Subcutaneous abdominal adipose tissue (tissue), 5 donors: ENCODE measurements at regions not wholly inside any gene's neighbourhood (a gene's known extent, or its start where the extent isn't known, plus 50 kb on each side); places are given as distances from the start of the nearest gene placed in this dataset.
"Not testable (repeated sequence)": the region's sequence is repeated elsewhere in the genome, so short reads cannot be mapped to it uniquely, and the experiment has no call there.

Experiments used
- H3K27ac ChIP-seq: one replicate; pipeline ENCODE4 v1.7.0; 2013; ENCODE audit warnings: low read depth, mild to moderate bottlenecking, inconsistent platforms, low read length, moderate library complexity
- H3K27me3 ChIP-seq, 5 donors: one replicate each; pipeline ENCODE4 v1.7.0; 2013; ENCODE audit warnings: low read length in 5 of 5, inconsistent platforms in 1 of 5; ENCODE audit not compliant: control insufficient read depth in 5 of 5, insufficient read depth in 4 of 5
- H3K36me3 ChIP-seq, 5 donors: one replicate each; pipeline ENCODE4 v1.7.0; 2013; ENCODE audit warnings: low read length in 5 of 5; ENCODE audit not compliant: control insufficient read depth in 5 of 5, insufficient read depth in 5 of 5
- H3K4me1 ChIP-seq, 5 donors: one replicate each; pipeline ENCODE4 v1.7.0; 2013; ENCODE audit warnings: low read length in 5 of 5, mild to moderate bottlenecking in 3 of 5, moderate library complexity in 1 of 5; ENCODE audit not compliant: control insufficient read depth in 5 of 5, insufficient read depth in 5 of 5
- H3K4me3 ChIP-seq, 5 donors: one replicate each; pipeline ENCODE4 v1.7.0; 2013; ENCODE audit warnings: low read length in 5 of 5, low read depth in 1 of 5
- H3K9ac ChIP-seq, 5 donors: one replicate each; pipeline ENCODE4 v1.7.0; 2013; ENCODE audit warnings: low read length in 5 of 5, mild to moderate bottlenecking in 4 of 5, moderate library complexity in 3 of 5
- H3K9me3 ChIP-seq, 5 donors: one replicate each; pipeline ENCODE4 v1.7.0; 2013; ENCODE audit warnings: low read length in 5 of 5; ENCODE audit not compliant: control insufficient read depth in 5 of 5
- donor health status: healthy.
- donor health status: healthy.
- donor health status: healthy.
- donor health status: healthy.
- donor health status: healthy.

DNA sequence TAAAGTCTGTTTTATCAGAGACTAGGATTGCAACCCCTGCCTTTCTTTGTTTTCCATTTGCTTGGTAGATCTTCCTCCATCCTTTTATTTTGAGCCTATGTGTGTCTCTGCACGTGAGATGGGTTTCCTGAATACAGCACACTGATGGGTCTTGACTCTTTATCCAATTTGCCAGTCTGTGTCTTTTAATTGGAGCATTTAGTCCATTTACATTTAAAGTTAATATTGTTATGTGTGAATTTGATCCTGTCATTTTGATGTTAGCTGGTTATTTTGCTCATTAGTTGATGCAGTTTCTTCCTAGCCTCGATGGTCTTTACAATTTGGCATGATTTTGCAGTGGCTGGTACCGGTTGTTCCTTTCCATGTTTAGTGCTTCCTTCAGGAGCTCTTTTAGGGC lies 141.7 kb downstream of the EHF start:
- H3K9ac ChIP-seq, H3K36me3 ChIP-seq: not testable (repeated sequence)

DNA sequence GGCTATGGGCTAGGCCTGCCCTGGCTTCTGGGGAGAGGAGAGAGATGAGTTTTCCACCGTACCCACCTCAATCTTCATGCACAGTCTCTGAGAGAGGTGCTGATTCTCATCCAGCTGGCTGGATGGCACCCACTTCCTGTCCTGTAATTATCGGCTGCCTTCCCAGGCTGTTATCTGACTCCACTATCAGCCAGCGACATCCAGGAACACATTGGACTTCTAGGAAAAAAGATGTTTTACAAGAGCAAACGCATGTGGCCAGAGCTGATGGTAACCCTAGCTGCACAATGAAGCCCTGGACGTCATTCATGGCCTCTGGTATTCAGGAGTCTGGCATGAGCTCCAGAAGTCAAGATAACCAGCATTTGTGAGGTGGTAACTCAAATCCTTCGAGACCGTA lies 137.4 kb downstream of the EHF start:
- Histone ChIP-seq H3K27ac (no peak overlapping the region), H3K9ac (no peak overlapping the region), H3K36me3 (no peaks in the 10 kb centered on the region), H3K9me3 (no peaks in the 10 kb centered on the region), H3K4me3 (no peak overlapping the region), H3K4me1 (peaks cover 3 to 27% (median 10%) of the 10 kb centered on the region in 5 donors), H3K27me3 (no peaks in the 10 kb centered on the region)

More for the DNA sequence above, 141.7 kb downstream of the EHF start:
- not testable (repeated sequence) for H3K4me3 ChIP-seq, H3K9me3 ChIP-seq, H3K27ac ChIP-seq, H3K27me3 ChIP-seq, H3K4me1 ChIP-seq

DNA sequence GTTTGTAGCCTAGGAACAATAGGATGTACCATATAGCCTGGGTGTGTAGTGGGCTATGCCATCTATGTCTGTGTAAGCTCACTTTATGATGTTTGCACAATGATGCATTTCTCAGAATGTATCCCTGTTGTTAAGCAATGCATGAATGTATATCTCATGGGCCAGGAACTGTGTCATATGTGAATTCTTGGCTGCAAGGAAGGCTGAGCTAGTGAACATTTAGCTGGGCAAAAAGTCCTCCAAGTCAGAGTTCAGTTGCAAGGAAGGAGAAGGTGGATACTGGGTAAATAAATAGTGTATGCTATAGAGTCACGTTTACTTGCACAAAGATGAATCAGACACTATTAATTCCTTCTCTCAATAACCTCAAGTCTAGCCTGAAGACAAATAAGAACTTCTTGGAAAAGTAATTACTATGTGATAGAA lies 136.1 kb downstream of the EHF start:
- H3K27ac ChIP-seq, result no peak overlapping the region
- no peaks in the 10 kb centered on the region for H3K36me3 ChIP-seq
- H3K4me3 ChIP-seq, result no peak overlapping the region
- H3K27me3 ChIP-seq, result no peaks in the 10 kb centered on the region
- no peaks in the 10 kb centered on the region for H3K9me3 ChIP-seq
- no peak overlapping the region for H3K9ac ChIP-seq
- H3K4me1 ChIP-seq, result peaks cover 3 to 36% (median 10%) of the 10 kb centered on the region in 5 donors

DNA sequence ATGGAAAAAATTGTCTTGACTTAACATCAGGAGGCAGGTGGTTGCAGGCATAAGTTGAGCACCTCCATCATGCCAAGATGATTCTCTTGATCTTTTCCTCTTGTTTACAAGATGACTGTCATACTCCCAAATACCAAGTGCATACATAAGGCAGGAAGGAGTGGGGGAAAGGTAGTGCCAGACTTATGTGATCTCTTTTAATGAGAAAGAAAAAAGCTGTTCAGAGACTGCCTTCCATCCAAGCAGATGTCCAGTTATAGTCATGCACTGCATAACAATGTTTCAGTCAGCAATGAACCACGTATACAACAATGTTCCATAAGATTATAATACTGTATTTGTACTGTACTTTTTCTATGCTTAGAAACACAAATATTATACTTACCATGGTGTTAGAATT lies 135.7 kb downstream of the EHF start:
- no peaks in the 10 kb centered on the region for H3K27me3 ChIP-seq
- no peaks in the 10 kb centered on the region for H3K36me3 ChIP-seq
- no peak overlapping the region for H3K4me3 ChIP-seq
- H3K4me1 ChIP-seq, result peaks cover 5 to 41% (median 13%) of the 10 kb centered on the region in 5 donors
- no peaks in the 10 kb centered on the region for H3K9me3 ChIP-seq
- H3K27ac ChIP-seq, result no peak overlapping the region
- no peak overlapping the region for H3K9ac ChIP-seq

DNA sequence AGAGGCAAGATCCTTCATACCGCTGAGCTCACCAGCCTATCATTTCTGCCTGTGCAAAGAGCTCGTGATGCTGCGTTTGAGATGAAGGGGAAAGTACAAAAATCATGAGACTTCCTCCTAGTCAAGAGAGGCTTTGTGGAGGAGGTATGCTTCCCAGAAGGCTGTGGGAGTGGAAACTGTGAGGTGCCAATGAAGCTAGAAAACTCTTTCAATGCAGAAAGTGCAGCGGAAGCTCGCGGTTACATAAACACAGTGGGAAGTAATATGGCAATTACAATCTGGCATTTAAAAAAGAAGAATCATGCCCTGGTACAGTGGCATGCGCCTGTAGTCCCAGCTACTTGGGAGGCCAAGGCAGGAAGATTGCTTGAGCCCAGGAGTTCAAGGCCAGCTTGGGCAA lies 134.8 kb downstream of the EHF start:
- Histone ChIP-seq H3K4me1 (peaks cover 7 to 50% (median 18%) of the 10 kb centered on the region in 5 donors), H3K9ac (no peak overlapping the region), H3K4me3 (no peak overlapping the region), H3K27ac (no peak overlapping the region), H3K27me3 (no peaks in the 10 kb centered on the region), H3K36me3 (no peaks in the 10 kb centered on the region), H3K9me3 (no peaks in the 10 kb centered on the region)

DNA sequence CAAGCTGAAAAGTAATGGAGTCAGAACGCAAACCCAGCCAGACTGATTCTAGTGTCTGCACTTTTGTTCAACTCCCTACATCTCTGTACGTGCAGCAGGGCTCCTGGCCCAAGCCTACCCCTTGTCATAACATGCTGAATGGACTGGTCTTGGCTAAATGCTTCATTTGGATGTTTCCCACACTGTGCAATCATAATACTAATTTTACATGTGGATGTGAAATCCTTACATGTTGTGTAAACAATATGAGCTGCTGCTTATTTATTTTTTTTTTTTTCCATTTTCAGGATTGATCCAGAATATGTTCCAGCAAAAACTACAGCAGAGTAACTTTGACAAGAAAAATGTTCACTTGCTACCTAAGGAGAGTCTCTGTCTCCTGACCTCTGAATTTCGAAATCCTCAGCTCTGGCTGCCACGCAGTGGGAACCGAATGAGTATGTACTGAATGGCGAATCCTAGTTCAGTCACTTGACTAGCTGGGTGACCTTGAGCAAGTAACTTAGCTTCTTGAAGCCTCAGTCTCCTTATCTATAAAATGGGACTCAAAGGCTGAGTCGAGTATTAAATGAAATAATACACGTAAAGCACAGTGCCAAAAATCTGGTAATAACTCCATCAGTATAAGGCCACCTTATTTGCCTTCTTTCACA lies 133.4 kb downstream of the EHF start:
- no peaks in the 10 kb centered on the region for H3K27me3 ChIP-seq
- no peaks in the 10 kb centered on the region for H3K9me3 ChIP-seq
- no peak overlapping the region for H3K27ac ChIP-seq
- no peak overlapping the region for H3K9ac ChIP-seq
- no peak overlapping the region for H3K4me3 ChIP-seq
- H3K4me1 ChIP-seq, result peaks cover 7 to 63% (median 25%) of the 10 kb centered on the region in 5 donors
- H3K36me3 ChIP-seq, result no peaks in the 10 kb centered on the region

DNA sequence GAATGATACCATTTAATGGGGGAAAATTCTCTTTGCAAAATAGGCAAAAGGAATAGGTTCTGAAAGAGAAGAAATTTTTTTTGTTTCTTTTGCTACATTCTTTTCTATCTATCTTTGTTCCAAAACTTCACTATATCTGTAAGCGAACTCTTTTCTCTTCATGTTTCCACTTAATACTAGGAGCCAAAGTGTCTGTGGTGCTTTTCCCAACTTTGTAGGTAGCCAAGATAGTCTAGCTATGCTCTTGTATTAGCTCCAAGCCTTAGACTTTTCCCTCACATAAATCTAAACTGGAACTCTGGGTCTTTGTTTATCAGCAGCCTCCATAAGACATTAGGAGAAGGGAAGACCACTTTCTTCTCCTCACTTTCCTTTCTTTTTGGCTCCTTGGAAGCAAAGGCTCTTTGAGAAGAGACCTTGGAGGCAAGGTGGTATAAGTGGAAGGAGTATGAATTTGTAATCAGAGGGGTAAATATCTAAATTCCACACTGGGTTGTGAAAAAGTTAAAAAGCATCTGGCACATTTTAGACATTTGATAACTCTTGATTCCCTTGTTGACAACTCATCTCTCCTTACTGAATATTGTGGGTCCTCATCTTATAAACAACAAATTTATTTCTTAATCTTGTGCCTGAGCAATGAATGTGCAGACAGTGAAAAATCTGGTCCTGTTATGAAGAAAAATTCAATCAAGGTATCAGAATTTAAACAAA lies 130.0 kb downstream of the EHF start:
- Histone ChIP-seq H3K9ac (no peak overlapping the region), H3K9me3 (no peaks in the 10 kb centered on the region), H3K36me3 (no peaks in the 10 kb centered on the region), H3K27me3 (no peaks in the 10 kb centered on the region), H3K4me3 (no peak overlapping the region), H3K27ac (peak overlapping the region; percentile 45), H3K4me1 (peaks cover 7 to 58% (median 25%) of the 10 kb centered on the region in 5 donors)

DNA sequence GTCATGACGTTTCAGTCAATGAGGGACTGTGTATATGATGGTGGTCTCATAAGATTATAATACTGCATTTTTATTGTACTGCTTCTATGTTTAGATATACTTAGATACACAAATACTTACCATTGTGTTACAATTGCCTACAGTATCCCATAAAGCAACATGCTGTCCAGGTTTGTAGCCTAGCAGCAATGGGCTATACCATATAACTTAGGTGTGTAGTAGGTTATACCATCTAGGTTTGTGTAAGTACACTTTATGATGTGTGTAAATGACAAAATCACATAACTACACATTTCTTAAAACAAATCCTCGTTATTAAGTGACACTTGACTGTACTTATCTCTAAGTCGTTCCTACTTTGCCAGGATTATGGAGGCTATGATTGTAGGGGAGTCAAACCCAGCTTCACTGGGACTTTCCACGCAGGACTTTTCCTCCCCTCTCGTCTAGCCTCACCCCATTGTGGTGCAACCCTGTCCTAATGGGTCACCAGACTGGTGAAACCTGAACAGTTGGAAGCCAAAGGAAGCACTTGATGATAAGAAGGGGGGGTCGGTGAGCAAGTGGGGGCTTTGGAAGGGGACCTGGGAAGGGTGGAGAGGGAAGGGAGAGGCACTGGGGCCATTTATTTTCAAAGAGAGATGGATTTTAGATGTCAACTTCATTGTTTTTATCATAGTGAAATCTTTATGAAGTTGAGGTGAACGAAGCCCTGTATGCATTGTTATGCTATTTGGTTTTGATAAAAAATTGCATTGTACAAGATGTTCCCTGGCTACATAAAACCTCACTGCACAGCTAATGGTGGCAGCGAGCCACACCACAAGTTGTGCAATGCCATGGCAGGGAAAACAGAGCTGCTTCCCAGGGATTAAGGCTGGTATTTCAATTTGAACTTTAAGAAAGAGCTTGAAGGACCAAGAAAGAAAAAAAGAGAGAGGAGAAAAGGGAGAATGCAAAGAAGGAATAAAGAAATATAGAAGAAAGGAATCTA lies 129.1 kb downstream of the EHF start:
- Histone ChIP-seq H3K27me3 (no peaks in the 10 kb centered on the region), H3K27ac (peak overlapping the region; percentile 45), H3K4me1 (peaks cover 7 to 58% (median 25%) of the 10 kb centered on the region in 5 donors)

DNA sequence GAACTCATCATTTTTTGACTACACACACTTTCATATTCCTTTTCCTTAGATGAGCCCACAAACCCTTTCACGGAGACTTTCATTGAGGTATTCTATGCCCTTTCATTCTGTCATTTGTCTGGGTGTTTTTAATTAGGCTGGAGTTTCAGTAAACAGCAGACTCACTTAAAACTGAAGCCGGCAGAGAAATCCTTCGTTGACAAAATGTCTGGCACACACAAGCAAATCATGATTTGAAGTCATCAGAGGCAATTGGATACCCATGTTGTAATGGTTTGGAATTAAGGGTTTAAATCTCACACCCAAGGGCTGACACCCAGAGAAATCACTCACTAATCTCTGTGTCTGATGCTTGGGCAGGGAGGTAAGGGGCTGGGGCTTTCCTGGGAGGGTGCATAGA lies 127.1 kb downstream of the EHF start:
- H3K27ac ChIP-seq, result no peak overlapping the region
- peaks cover 3 to 40% (median 14%) of the 10 kb centered on the region in 5 donors for H3K4me1 ChIP-seq
- no peaks in the 10 kb centered on the region for H3K27me3 ChIP-seq
- H3K36me3 ChIP-seq, result no peaks in the 10 kb centered on the region
- H3K9ac ChIP-seq, result no peak overlapping the region
- H3K4me3 ChIP-seq, result no peak overlapping the region
- no peaks in the 10 kb centered on the region for H3K9me3 ChIP-seq

More for the DNA sequence above, 129.1 kb downstream of the EHF start:
- H3K9me3 ChIP-seq, result no peaks in the 10 kb centered on the region
- H3K36me3 ChIP-seq, result no peaks in the 10 kb centered on the region
- no peak overlapping the region for H3K9ac ChIP-seq
- H3K4me3 ChIP-seq, result no peak overlapping the region
